Testis (tissue), 2 donors: ENCODE measurements at regions not wholly inside any gene's neighbourhood (a gene's known extent, or its start where the extent isn't known, plus 50 kb on each side); places are given as distances from the start of the nearest gene placed in this dataset.

Experiments
- DNase-seq: peaks from one replicate; pipeline ENCODE4 v3.0.0-alpha.2; 2019
- H3K27ac ChIP-seq, 2 donors: fragments of 200-600 bp; sonication (generic); one replicate each; pipeline ENCODE4 v1.5.1; 2019
- H3K27me3 ChIP-seq: fragments of 200-600 bp; sonication (generic); one replicate; pipeline ENCODE4 v1.5.1; 2019
- H3K36me3 ChIP-seq: fragments of 200-600 bp; sonication (generic); one replicate; pipeline ENCODE4 v1.5.1; 2017; ENCODE audit warnings: low read depth; ENCODE audit errors: missing control alignments
- H3K4me1 ChIP-seq: fragments of 200-600 bp; sonication (generic); one replicate; pipeline ENCODE4 v1.5.1; 2019
- H3K4me3 ChIP-seq, 2 donors: fragments of 200-600 bp; sonication (generic); one replicate each; pipeline ENCODE4 v1.5.1; 2017 to 2019
- H3K9me3 ChIP-seq: fragments of 200-600 bp; sonication (generic); one replicate; pipeline ENCODE4 v1.5.1; 2017
- CTCF ChIP-seq, 3 experiments: fragments of 450-650 bp in 2 of 3; fragments of 200-600 bp in 1 of 3; sonication (generic) in 1 of 3; IDR thresholded peaks; one replicate each; pipeline ENCODE4 v1.5.1; 2016 to 2019; ENCODE audit warnings: antibody characterized with exemption in 3 of 3, mild to moderate bottlenecking in 2 of 3, moderate library complexity in 1 of 3
- POLR2A ChIP-seq: fragments of 450-650 bp; IDR thresholded peaks from one replicate; pipeline ENCODE4 v1.6.1; 2017; ENCODE audit warnings: antibody characterized with exemption, mild to moderate bottlenecking, moderate library complexity
- WGBS, 2 donors: methylation state at CpG; one replicate each; pipeline ENCODE4 v1.1.5; 2018; 5-methylcytosine and 5-hydroxymethylcytosine counted together
- intact Hi-C: fragments of 100-400 bp; cut with DNase I; formaldehyde crosslinking; loops from one replicate; pipeline ENCODE4 v1.15.1; 2023; ENCODE audit warnings: low total_unique reads

DNA sequence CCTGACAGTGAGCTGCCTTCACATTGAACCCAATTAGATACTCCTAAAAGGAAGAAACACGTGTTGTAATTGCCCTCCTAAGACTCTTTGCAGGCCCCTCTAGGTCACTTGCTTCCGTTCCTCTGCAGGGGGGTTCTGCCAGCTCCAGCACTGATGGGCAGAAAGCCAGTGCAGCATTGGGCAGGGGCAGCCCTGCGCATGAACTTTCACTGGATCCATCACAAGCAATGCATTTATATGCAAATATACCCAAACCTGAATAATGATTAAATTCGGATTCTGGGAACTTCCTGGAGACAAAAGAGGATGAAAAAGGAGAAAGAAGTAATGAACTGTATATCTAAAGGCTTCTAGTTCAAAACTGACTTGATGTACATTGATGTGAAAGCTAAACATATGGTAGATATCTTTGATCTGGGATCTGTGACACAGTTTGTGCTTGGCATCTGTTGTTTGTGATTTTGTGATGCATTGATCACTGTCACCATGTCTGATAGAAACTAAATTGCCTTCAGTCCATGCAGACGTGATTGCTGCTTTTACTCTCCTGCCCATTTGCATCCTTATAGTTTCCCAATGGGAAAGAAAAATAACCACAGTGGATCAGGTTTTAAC, 313.4 kb downstream of the DEPDC1B start:
- Histone ChIP-seq H3K4me1 (no peaks in the 10 kb centered on the region), H3K27ac (no peak overlapping the region), H3K9me3 (no peaks in the 10 kb centered on the region), H3K27me3 (no peaks in the 10 kb centered on the region), H3K4me3 (no peak overlapping the region), H3K36me3 (no peaks in the 10 kb centered on the region)
- TF ChIP-seq CTCF (IDR thresholded peaks at IDR 0.05) (no peak), POLR2A (no peak)
- 53 to 54% methylated on average over 5 of the region's 5 CpGs for WGBS, 2 donors
- DNase-seq: no peak
- intact Hi-C loops: no loop called here

- H3K36me3 ChIP-seq: no peaks in the 10 kb centered on the region
- H3K4me1 ChIP-seq: no peaks in the 10 kb centered on the region
- no peaks in the 10 kb centered on the region for H3K27me3 ChIP-seq
- no peak overlapping the region for H3K4me3 ChIP-seq
- intact Hi-C loops: no loop called here
- no peak overlapping the region for H3K27ac ChIP-seq
- H3K9me3 ChIP-seq: no peaks in the 10 kb centered on the region
- DNase-seq: peak; percentile 15
- TF ChIP-seq POLR2A: no peak
- peak in 1 of 3 experiments; percentile 11 for TF ChIP-seq CTCF (IDR thresholded peaks at IDR 0.05)
- WGBS, 2 donors: 55 to 68% methylated on average over 3 of the region's 3 CpGs
Observed at GRCh38 chr5:60382716-60383115, 317.2 kb downstream of the DEPDC1B start.

- no peak overlapping the region for H3K27ac ChIP-seq
- TF ChIP-seq POLR2A: no peak
- no peak for TF ChIP-seq CTCF (IDR thresholded peaks at IDR 0.05)
- H3K4me1 ChIP-seq: no peaks in the 10 kb centered on the region
- no peaks in the 10 kb centered on the region for H3K27me3 ChIP-seq
- no peak for DNase-seq
- no peaks in the 10 kb centered on the region for H3K9me3 ChIP-seq
- H3K36me3 ChIP-seq: no peaks in the 10 kb centered on the region
- H3K4me3 ChIP-seq: no peak overlapping the region
- 91 to 96% methylated on average over 4 of the region's 4 CpGs for WGBS, 2 donors
- intact Hi-C loops: no loop called here
Observed at GRCh38 chr5:60379907-60380306, 320.1 kb downstream of the DEPDC1B start.

DNA sequence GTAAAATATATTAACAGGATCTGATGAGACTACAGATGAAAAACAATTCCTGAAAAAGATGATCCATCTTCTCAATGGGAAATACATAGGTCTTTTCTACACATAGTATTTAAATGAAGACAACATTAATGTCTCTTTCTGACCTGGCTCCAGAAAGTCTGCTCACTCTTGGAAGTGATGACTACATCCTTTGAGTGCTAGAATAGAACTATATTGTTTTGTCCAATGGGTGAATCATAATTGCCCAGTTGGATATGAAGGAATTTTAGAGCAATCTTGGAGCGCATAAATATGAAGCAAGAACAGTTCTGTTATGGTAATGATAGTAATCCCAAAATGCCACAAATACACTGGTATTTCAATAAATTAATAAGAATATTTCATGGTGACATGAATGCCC, 322.1 kb downstream of the DEPDC1B start:
- no peak for TF ChIP-seq CTCF (IDR thresholded peaks at IDR 0.05)
- no peak for TF ChIP-seq POLR2A
- no peak overlapping the region for H3K27ac ChIP-seq
- H3K36me3 ChIP-seq: no peaks in the 10 kb centered on the region
- 88 to 91% methylated on average over 1 of the region's 1 CpG for WGBS, 2 donors
- no peaks in the 10 kb centered on the region for H3K4me1 ChIP-seq
- H3K9me3 ChIP-seq: no peaks in the 10 kb centered on the region
- intact Hi-C loops: no loop called here
- H3K4me3 ChIP-seq: no peak overlapping the region
- DNase-seq: no peak
- H3K27me3 ChIP-seq: no peaks in the 10 kb centered on the region

DNA sequence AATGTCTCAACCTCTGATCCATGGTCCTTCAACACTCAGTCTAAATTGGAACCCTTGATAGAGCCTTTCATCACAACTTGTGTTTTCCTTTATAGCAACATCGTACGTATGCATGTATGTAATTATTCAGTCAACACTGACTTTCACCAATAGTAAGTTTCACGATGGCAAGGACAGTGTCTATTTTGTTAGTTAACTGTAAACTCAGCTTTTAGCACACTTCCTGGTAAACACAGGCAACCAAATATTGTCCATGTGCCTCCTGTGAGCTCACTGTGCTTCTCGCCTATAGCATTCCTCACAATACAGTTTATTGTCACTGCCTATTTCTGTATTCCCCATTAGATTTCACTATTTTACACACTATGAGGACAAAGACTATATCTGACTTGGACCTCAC, 323.1 kb downstream of the DEPDC1B start:
- Histone ChIP-seq H3K4me3 (no peak overlapping the region), H3K36me3 (no peaks in the 10 kb centered on the region), H3K9me3 (no peaks in the 10 kb centered on the region), H3K27ac (no peak overlapping the region), H3K4me1 (no peaks in the 10 kb centered on the region), H3K27me3 (no peaks in the 10 kb centered on the region)
- 90 to 95% methylated on average over 4 of the region's 4 CpGs for WGBS, 2 donors
- DNase-seq: no peak
- intact Hi-C loops: no loop called here
- TF ChIP-seq CTCF (IDR thresholded peaks at IDR 0.05): no peak
- TF ChIP-seq POLR2A: no peak
